Testis (tissue), 2 donors: ENCODE measurements at regions not wholly inside any gene's neighbourhood (a gene's known extent, or its start where the extent isn't known, plus 50 kb on each side); places are given as distances from the start of the nearest gene placed in this dataset.

Experiments
- DNase-seq: peaks from one replicate; pipeline ENCODE4 v3.0.0-alpha.2; 2019
- H3K27ac ChIP-seq, 2 donors: fragments of 200-600 bp; sonication (generic); one replicate each; pipeline ENCODE4 v1.5.1; 2019
- H3K27me3 ChIP-seq: fragments of 200-600 bp; sonication (generic); one replicate; pipeline ENCODE4 v1.5.1; 2019
- H3K36me3 ChIP-seq: fragments of 200-600 bp; sonication (generic); one replicate; pipeline ENCODE4 v1.5.1; 2017; ENCODE audit warnings: low read depth; ENCODE audit errors: missing control alignments
- H3K4me1 ChIP-seq: fragments of 200-600 bp; sonication (generic); one replicate; pipeline ENCODE4 v1.5.1; 2019
- H3K4me3 ChIP-seq, 2 donors: fragments of 200-600 bp; sonication (generic); one replicate each; pipeline ENCODE4 v1.5.1; 2017 to 2019
- H3K9me3 ChIP-seq: fragments of 200-600 bp; sonication (generic); one replicate; pipeline ENCODE4 v1.5.1; 2017
- CTCF ChIP-seq, 3 experiments: fragments of 450-650 bp in 2 of 3; fragments of 200-600 bp in 1 of 3; sonication (generic) in 1 of 3; IDR thresholded peaks; one replicate each; pipeline ENCODE4 v1.5.1; 2016 to 2019; ENCODE audit warnings: antibody characterized with exemption in 3 of 3, mild to moderate bottlenecking in 2 of 3, moderate library complexity in 1 of 3
- POLR2A ChIP-seq: fragments of 450-650 bp; IDR thresholded peaks from one replicate; pipeline ENCODE4 v1.6.1; 2017; ENCODE audit warnings: antibody characterized with exemption, mild to moderate bottlenecking, moderate library complexity
- WGBS, 2 donors: methylation state at CpG; one replicate each; pipeline ENCODE4 v1.1.5; 2018; 5-methylcytosine and 5-hydroxymethylcytosine counted together
- intact Hi-C: fragments of 100-400 bp; cut with DNase I; formaldehyde crosslinking; loops from one replicate; pipeline ENCODE4 v1.15.1; 2023; ENCODE audit warnings: low total_unique reads

- Histone ChIP-seq H3K27me3 (no peaks in the 10 kb centered on the region), H3K4me1 (no peaks in the 10 kb centered on the region), H3K9me3 (no peaks in the 10 kb centered on the region), H3K36me3 (no peaks in the 10 kb centered on the region), H3K27ac (no peak overlapping the region), H3K4me3 (no peak overlapping the region)
- no peak for TF ChIP-seq CTCF (IDR thresholded peaks at IDR 0.05)
- DNase-seq = no peak
- WGBS, 2 donors = 76 to 89% methylated on average over 2 of the region's 2 CpGs
- intact Hi-C loops = no loop called here
Observed at GRCh38 chr6:95949985-95950384, 65.8 kb upstream of the FUT9 start.

GRCh38 chr6:95958686-95959085 lies 57.1 kb upstream of the FUT9 start:
- no peaks in the 10 kb centered on the region for H3K9me3 ChIP-seq
- 79 to 91% methylated on average over 1 of the region's 1 CpG for WGBS, 2 donors
- no peaks in the 10 kb centered on the region for H3K4me1 ChIP-seq
- no peaks in the 10 kb centered on the region for H3K27me3 ChIP-seq
- no peak for DNase-seq
- intact Hi-C loops = no loop called here
- TF ChIP-seq POLR2A = no peak
- no peak for TF ChIP-seq CTCF (IDR thresholded peaks at IDR 0.05)
- H3K36me3 ChIP-seq = no peaks in the 10 kb centered on the region
- H3K4me3 ChIP-seq = no peak overlapping the region
- H3K27ac ChIP-seq = no peak overlapping the region

- intact Hi-C loops = no loop called here
- Histone ChIP-seq H3K36me3 (no peaks in the 10 kb centered on the region), H3K27ac (no peak overlapping the region), H3K9me3 (no peaks in the 10 kb centered on the region), H3K27me3 (no peaks in the 10 kb centered on the region), H3K4me1 (no peaks in the 10 kb centered on the region), H3K4me3 (no peak overlapping the region)
- DNase-seq = no peak
- TF ChIP-seq CTCF (IDR thresholded peaks at IDR 0.05) (no peak), POLR2A (no peak)
Observed at GRCh38 chr6:95959261-95959660, 56.5 kb upstream of the FUT9 start.
